Endothelial cell of umbilical vein (primary cell): ENCODE measurements at regions not wholly inside any gene's neighbourhood (a gene's known extent, or its start where the extent isn't known, plus 50 kb on each side); places are given as distances from the start of the nearest gene placed in this dataset.

ENCODE experiments used
- BruUV-seq: library from RNA; stranded (reverse); fragments of 400-500 nt; replicated peaks from 2 replicates; lab custom pipeline; 2021; lab: Mats Ljungman, UMichigan
- CTCF ChIA-PET: fragments of 300-600, 350-600 bp; sonication (Branson Sonifier 250); formaldehyde crosslinking; loops from one replicate; lab custom pipeline; 2021; ENCODE audit warnings: antibody characterized with exemption, inconsistent platforms; lab: Charles Lee
- POLR2A ChIA-PET: fragments of 300-600, 350-600 bp; sonication (Branson Sonifier 250); formaldehyde crosslinking; loops from one replicate; lab custom pipeline; 2021; ENCODE audit warnings: antibody characterized with exemption, inconsistent platforms; lab: Charles Lee
- DNase-seq: peaks from one replicate; pipeline ENCODE4 v3.0.0-alpha.2; 2011; ENCODE audit warnings: low read depth, low spot score
- FAIRE-seq: peaks from 2 replicates; lab custom pipeline; 2011; peaks lifted over from hg19 to GRCh38; lab: Jason Lieb, UNC
- H2AFZ ChIP-seq: 2 replicates; pipeline ENCODE4 v1.6.0; 2012; ENCODE audit warnings: low read depth, low read length, control low read depth, inconsistent platforms
- H3K27ac ChIP-seq: 2 replicates; pipeline ENCODE4 v1.5.1; 2011; ENCODE audit warnings: low read depth, mild to moderate bottlenecking, control low read depth, low read length, moderate library complexity; ENCODE audit not compliant: insufficient read depth
- H3K27me3 ChIP-seq, 2 experiments: 2 replicates each; pipeline versions ENCODE4 v1.6.0 to v1.6.1; 2011; ENCODE audit warnings: low read length in 2 of 2, mixed read lengths in 1 of 2; ENCODE audit not compliant: control insufficient read depth in 2 of 2, insufficient read depth in 2 of 2
- H3K36me3 ChIP-seq, 2 experiments: 2 replicates in 1 of 2; 3 replicates in 1 of 2; pipeline ENCODE4 v1.5.1; 2011; ENCODE audit warnings: low read length in 2 of 2, mild to moderate bottlenecking in 1 of 2, moderate library complexity in 1 of 2; ENCODE audit not compliant: control insufficient read depth in 2 of 2, insufficient read depth in 2 of 2; ENCODE audit errors: extremely low read depth in 1 of 2
- H3K4me1 ChIP-seq: 3 replicates; pipeline ENCODE4 v1.5.1; 2011; ENCODE audit warnings: mild to moderate bottlenecking, low read length; ENCODE audit not compliant: control insufficient read depth, insufficient read depth; ENCODE audit errors: extremely low read depth
- H3K4me2 ChIP-seq: 2 replicates; pipeline ENCODE4 v1.6.1; 2011; ENCODE audit warnings: low read length, control low read depth, mixed read lengths; ENCODE audit not compliant: insufficient read depth
- H3K4me3 ChIP-seq, 3 experiments: fragments of 200-600 bp in 1 of 3; sonication (generic), shearing (Covaris generic) in 1 of 3; replicated peaks in 1 of 3; 2 replicates each; pipeline ENCODE4 v1.5.1; 2011 to 2016; ENCODE audit warnings: control low read depth in 3 of 3, low read length in 3 of 3, mild to moderate bottlenecking in 2 of 3, inconsistent platforms in 1 of 3, low read depth in 1 of 3, moderate library complexity in 1 of 3; ENCODE audit not compliant: insufficient read depth in 1 of 3
- H3K79me2 ChIP-seq: 2 replicates; pipeline ENCODE4 v1.6.0; 2012; ENCODE audit warnings: low read length, inconsistent platforms; ENCODE audit not compliant: control insufficient read depth, insufficient read depth
- H3K9ac ChIP-seq: replicated peaks from 2 replicates; pipeline ENCODE3; 2011; ENCODE audit warnings: low read length, control low read depth; ENCODE audit not compliant: insufficient read depth; ENCODE audit errors: extremely low read depth
- H3K9me1 ChIP-seq: replicated peaks from 3 replicates; pipeline ENCODE4 v1.6.0; 2011; ENCODE audit warnings: mild to moderate bottlenecking, low read length; ENCODE audit not compliant: control insufficient read depth, insufficient read depth; ENCODE audit errors: extremely low read depth
- H3K9me3 ChIP-seq: replicated peaks from 2 replicates; pipeline ENCODE4 v1.5.1; 2012; ENCODE audit warnings: low read length, inconsistent platforms; ENCODE audit not compliant: control insufficient read depth, insufficient read depth
- H4K20me1 ChIP-seq: replicated peaks from 2 replicates; pipeline ENCODE3; 2011; ENCODE audit warnings: mild to moderate bottlenecking, low read length; ENCODE audit not compliant: control insufficient read depth, insufficient read depth; ENCODE audit errors: extremely low read depth
- CTCF ChIP-seq, 2 donors: IDR thresholded peaks; 1 replicate in 1 of 2; 2 replicates in 1 of 2; pipeline ENCODE4 v1.5.1; 2011; ENCODE audit warnings: low read length in 2 of 2, mild to moderate bottlenecking in 2 of 2, moderate library complexity in 2 of 2, control low read depth in 1 of 2, inconsistent platforms in 1 of 2, low read depth in 1 of 2; ENCODE audit not compliant: insufficient read depth in 1 of 2; ENCODE audit errors: extremely low read depth in 1 of 2
- EZH2 ChIP-seq: IDR thresholded peaks from 2 replicates; pipeline ENCODE4 v1.6.1; 2012; ENCODE audit warnings: borderline replicate concordance, low read depth, mild to moderate bottlenecking, moderate library complexity, low read length, inconsistent platforms; ENCODE audit not compliant: severe bottlenecking
- FOS ChIP-seq: IDR thresholded peaks from 2 replicates; pipeline ENCODE4 v1.6.1; 2011; ENCODE audit warnings: mild to moderate bottlenecking, low read length, moderate library complexity, borderline replicate concordance; ENCODE audit not compliant: insufficient read depth
- GATA2 ChIP-seq: IDR thresholded peaks from 2 replicates; pipeline ENCODE4 v1.7.0; 2011; ENCODE audit warnings: low read depth, mild to moderate bottlenecking, moderate library complexity, mixed read lengths, low read length; ENCODE audit not compliant: insufficient read length, insufficient read depth
- JUN ChIP-seq: IDR thresholded peaks from 2 replicates; pipeline ENCODE4 v1.6.1; 2011; ENCODE audit warnings: borderline replicate concordance, low read depth; ENCODE audit not compliant: insufficient read length, insufficient read depth
- MAX ChIP-seq: IDR thresholded peaks from 2 replicates; pipeline ENCODE4 v1.6.1; 2011; ENCODE audit not compliant: insufficient read depth, insufficient read length
- MYC ChIP-seq: IDR thresholded peaks from one replicate; pipeline ENCODE4 v1.6.1; 2011; ENCODE audit warnings: mild to moderate bottlenecking, low read depth, low read length
- POLR2A ChIP-seq: IDR thresholded peaks from 2 replicates; pipeline ENCODE4 v1.6.1; 2012; ENCODE audit warnings: low read depth, mild to moderate bottlenecking, control low read depth, low read length
- POLR2AphosphoS5 ChIP-seq: IDR thresholded peaks from 2 replicates; pipeline ENCODE4 v1.6.1; 2012; ENCODE audit warnings: low read depth, mild to moderate bottlenecking, control low read depth, low read length, moderate library complexity; ENCODE audit not compliant: insufficient read depth
- dilution Hi-C: fragments of 300-500 bp; cut with MboI; formaldehyde crosslinking; loops from one replicate; pipeline ENCODE4 v1.15.0; 2019; ENCODE audit warnings: low sequenced_read_pairs; ENCODE audit not compliant: extremely low pct_ligation_motif_present
- intact Hi-C: fragments of 100-400 bp; cut with micrococcal nuclease; formaldehyde crosslinking; loops from one replicate; pipeline ENCODE4 v1.10.0; 2022

GRCh38 chr4:147219145-147219544 lies 261.8 kb upstream of the EDNRA start:
- intact Hi-C loops = no loop called here
- H3K36me3 ChIP-seq = no peaks in the 10 kb centered on the region
- no peak overlapping the region for H3K4me2 ChIP-seq
- dilution Hi-C loops = no loop called here
- no peaks in the 10 kb centered on the region for H3K4me1 ChIP-seq
- H3K27me3 ChIP-seq = no peaks in the 10 kb centered on the region
- no peak for FAIRE-seq
- H3K79me2 ChIP-seq = no peaks in the 10 kb centered on the region
- CTCF ChIA-PET = no interaction called here
- no peak overlapping the region for H3K9ac ChIP-seq
- no peaks in the 10 kb centered on the region for H3K9me3 ChIP-seq
- H2AFZ ChIP-seq = no peak overlapping the region
- H3K9me1 ChIP-seq = no peaks in the 10 kb centered on the region
- no peak overlapping the region for H3K4me3 ChIP-seq
- no peak for TF ChIP-seq FOS
- TF ChIP-seq POLR2A = no peak
- no peak for TF ChIP-seq POLR2AphosphoS5
- no peak for TF ChIP-seq EZH2
- no peak for TF ChIP-seq CTCF (IDR thresholded peaks at IDR 0.05; ENCODE audit: extremely low read depth in 1 of 2, insufficient read depth in 1 of 2, low read depth in 1 of 2, low read length in 2 of 2)
- no peak for TF ChIP-seq MAX
- no peak for TF ChIP-seq GATA2
- no peak for TF ChIP-seq MYC
- no peak for TF ChIP-seq JUN
- H4K20me1 ChIP-seq = no peaks in the 10 kb centered on the region
- DNase-seq = no peak
- no peak overlapping the region for H3K27ac ChIP-seq
- no TSS peak for BruUV-seq
- POLR2A ChIA-PET = no interaction called here
